ENCODE measurements at regions not wholly inside any gene's neighbourhood (a gene's known extent, or its start where the extent isn't known, plus 50 kb on each side); places are given as distances from the start of the nearest gene placed in this dataset.

- no peak overlapping the region for H3K4me3 ChIP-seq (replicated peaks; ENCODE audit: low read depth, low read length)
- DNase-seq (ENCODE audit: extremely low read depth, low read depth): no peak
- TF ChIP-seq CTCF (IDR thresholded peaks at IDR 0.05; ENCODE audit: low read depth, low read length, missing control alignments): no peak
Measured at GRCh38 chr5:68445257-68446069, 229.9 kb downstream of the PIK3R1 start.

GRCh38 chr5:68446070-68446357 is 230.5 kb downstream of the PIK3R1 start:
- H3K4me3 ChIP-seq (replicated peaks; ENCODE audit: low read depth, low read length): no peak overlapping the region
- DNase-seq (ENCODE audit: extremely low read depth, low read depth): no peak
- TF ChIP-seq CTCF (IDR thresholded peaks at IDR 0.05; ENCODE audit: low read depth, low read length, missing control alignments): no peak

- no peak for DNase-seq (ENCODE audit: extremely low read depth, low read depth)
- H3K4me3 ChIP-seq (replicated peaks; ENCODE audit: low read depth, low read length): no peak overlapping the region
- TF ChIP-seq CTCF (IDR thresholded peaks at IDR 0.05; ENCODE audit: low read depth, low read length, missing control alignments): no peak
Measured at GRCh38 chr5:68446487-68446894, 230.9 kb downstream of the PIK3R1 start.

- TF ChIP-seq CTCF (IDR thresholded peaks at IDR 0.05; ENCODE audit: low read depth, low read length, missing control alignments): no peak
- H3K4me3 ChIP-seq (replicated peaks; ENCODE audit: low read depth, low read length): no peak overlapping the region
- DNase-seq (ENCODE audit: extremely low read depth, low read depth): no peak
Measured at GRCh38 chr5:68447136-68447929, 231.8 kb downstream of the PIK3R1 start.

- TF ChIP-seq CTCF (IDR thresholded peaks at IDR 0.05; ENCODE audit: low read depth, low read length, missing control alignments): no peak
- no peak for DNase-seq (ENCODE audit: extremely low read depth, low read depth)
- no peak overlapping the region for H3K4me3 ChIP-seq (replicated peaks; ENCODE audit: low read depth, low read length)
Measured at GRCh38 chr5:68449380-68449779, 233.8 kb downstream of the PIK3R1 start.

GRCh38 chr5:68450245-68450852 is 234.8 kb downstream of the PIK3R1 start:
- no peak for DNase-seq (ENCODE audit: extremely low read depth, low read depth)

More at GRCh38 chr5:68450245-68450852, 234.8 kb downstream of the PIK3R1 start:
- no peak for TF ChIP-seq CTCF (IDR thresholded peaks at IDR 0.05; ENCODE audit: low read depth, low read length, missing control alignments)
- H3K4me3 ChIP-seq (replicated peaks; ENCODE audit: low read depth, low read length): no peak overlapping the region

Measured in HFF-Myc (cell line).